GM12878 (cell line): ENCODE measurements at regions not wholly inside any gene's neighbourhood (a gene's known extent, or its start where the extent isn't known, plus 50 kb on each side); places are given as distances from the start of the nearest gene placed in this dataset.

Source experiments
- ATAC-seq: fragments of 200-7000 bp; cut with Tn5 transposase; 3 replicates; pipeline ENCODE4 v1.9.1; 2020; ENCODE audit warnings: mild to moderate bottlenecking, moderate library complexity
- BruUV-seq: library from RNA; stranded (reverse); fragments of 400-500 nt; replicated peaks from 2 replicates; lab custom pipeline; 2021; lab: Mats Ljungman, UMichigan
- CTCF ChIA-PET: fragments of 300-600 bp; sonication (Branson Sonifier 250); formaldehyde crosslinking; extraction: SDS; loops from one replicate; lab custom pipeline; 2021; ENCODE audit warnings: inconsistent platforms; lab: Yijun Ruan, JAX
- POLR2A ChIA-PET: fragments of 350-600 bp; formaldehyde crosslinking; extraction: SDS; loops from one replicate; lab custom pipeline; 2021; ENCODE audit warnings: inconsistent platforms; lab: Charles Lee
- RAD21 ChIA-PET: fragments of 300-600 bp; sonication (Branson Sonifier 250); formaldehyde crosslinking; loops from one replicate; lab custom pipeline; 2023; ENCODE audit warnings: antibody characterized with exemption; ENCODE audit not compliant: unreplicated experiment; lab: Charles Lee
- SMC1A ChIA-PET: fragments of 300-600 bp; sonication (Branson Sonifier 250); formaldehyde crosslinking; loops from one replicate; lab custom pipeline; 2023; ENCODE audit not compliant: unreplicated experiment, uncharacterized antibody; lab: Charles Lee
- DNase-seq: peaks from one replicate; pipeline ENCODE4 v3.0.0-alpha.2; 2011; ENCODE audit warnings: low read depth, low spot score
- FAIRE-seq: peaks from 3 replicates; lab custom pipeline; 2011; peaks lifted over from hg19 to GRCh38; lab: Jason Lieb, UNC
- H2AFZ ChIP-seq: 2 replicates; pipeline ENCODE4 v1.6.0; 2011; ENCODE audit warnings: low read depth, low read length, control low read depth; ENCODE audit not compliant: control insufficient read depth
- H3K27ac ChIP-seq: 2 replicates; pipeline ENCODE4 v1.5.1; 2011; ENCODE audit warnings: control low read depth; ENCODE audit not compliant: control insufficient read depth, insufficient read depth
- H3K27me3 ChIP-seq, 2 experiments: replicated peaks in 1 of 2; 2 replicates each; pipeline versions ENCODE4 v1.6.0 to v1.6.1; 2011; ENCODE audit warnings: low read length in 1 of 2; ENCODE audit not compliant: control insufficient read depth in 2 of 2, insufficient read depth in 2 of 2
- H3K36me3 ChIP-seq, 2 experiments: 2 replicates each; pipeline ENCODE4 v1.5.1; 2011; ENCODE audit warnings: low read length in 1 of 2; ENCODE audit not compliant: control insufficient read depth in 2 of 2, insufficient read depth in 2 of 2
- H3K4me1 ChIP-seq: 2 replicates; pipeline ENCODE4 v1.6.1; 2011; ENCODE audit warnings: mild to moderate bottlenecking, low read length, moderate library complexity, mixed read lengths; ENCODE audit not compliant: control insufficient read depth, insufficient read depth
- H3K4me2 ChIP-seq: 2 replicates; pipeline ENCODE4 v1.6.0; 2011; ENCODE audit warnings: control low read depth; ENCODE audit not compliant: control insufficient read depth, insufficient read depth
- H3K4me3 ChIP-seq: fragments of 200-600 bp; sonication (generic); 2 replicates; pipeline ENCODE4 v1.5.1; 2016
- H3K79me2 ChIP-seq: 2 replicates; pipeline ENCODE4 v1.6.0; 2011; ENCODE audit warnings: low read length; ENCODE audit not compliant: control insufficient read depth, insufficient read depth
- H3K9ac ChIP-seq: 2 replicates; pipeline ENCODE4 v1.8.0; 2011; ENCODE audit warnings: low read length, control low read depth, mixed read lengths; ENCODE audit not compliant: control insufficient read depth, insufficient read depth
- H3K9me3 ChIP-seq: replicated peaks from 3 replicates; pipeline ENCODE4 v1.5.1; 2011; ENCODE audit warnings: mild to moderate bottlenecking, low read length; ENCODE audit not compliant: control insufficient read depth, insufficient read depth
- H4K20me1 ChIP-seq: 2 replicates; pipeline ENCODE4 v1.6.0; 2011; ENCODE audit not compliant: control insufficient read depth, insufficient read depth
- BACH1 ChIP-seq: fragments of 450-650 bp; IDR thresholded peaks from 2 replicates; pipeline ENCODE4 v1.6.1; 2017; ENCODE audit warnings: mild to moderate bottlenecking, borderline replicate concordance
- CREB1 ChIP-seq: IDR thresholded peaks from 2 replicates; pipeline ENCODE4 v1.6.1; 2012; ENCODE audit warnings: low read depth, mild to moderate bottlenecking, inconsistent platforms
- HDAC2 ChIP-seq: fragments of 200-600 bp; sonication (generic); IDR thresholded peaks from 2 replicates; pipeline ENCODE4 v1.6.1; 2017
- KAT2A ChIP-seq: conservative IDR thresholded peaks from 2 replicates; pipeline ENCODE4 v1.6.1; 2011; ENCODE audit warnings: low read depth, low read length; ENCODE audit not compliant: control insufficient read depth
- SIN3A ChIP-seq: IDR thresholded peaks from 2 replicates; pipeline ENCODE4 v1.6.1; 2012; ENCODE audit warnings: low read depth, low read length, improper control_type of control experiment
- SUPT20H ChIP-seq: IDR thresholded peaks from 2 replicates; pipeline ENCODE4 v1.6.1; 2011; ENCODE audit warnings: low read depth, mild to moderate bottlenecking, low read length, moderate library complexity, borderline replicate concordance; ENCODE audit not compliant: control insufficient read depth
- TBL1XR1 ChIP-seq: IDR thresholded peaks from 2 replicates; pipeline ENCODE4 v1.6.1; 2012; ENCODE audit warnings: low read depth, low read length, improper control_type of control experiment
- TCF12 ChIP-seq: IDR thresholded peaks from 2 replicates; pipeline ENCODE4 v1.6.1; 2011; ENCODE audit warnings: low read depth, mild to moderate bottlenecking, low read length
- ZNF207 ChIP-seq: fragments of 450-650 bp; IDR thresholded peaks from 2 replicates; pipeline ENCODE4 v1.6.1; 2014; ENCODE audit warnings: antibody characterized with exemption, mild to moderate bottlenecking, borderline replicate concordance
- WGBS: methylation state at CpG from one replicate; pipeline ENCODE4 v1.1.6; 2016; ENCODE audit warnings: low lambda C conversion rate; ENCODE audit not compliant: insufficient replicate concordance, insufficient coverage; ENCODE audit errors: missing lambda C conversion rate; 5-methylcytosine and 5-hydroxymethylcytosine counted together
- in situ Hi-C: fragments of 300-500 bp; cut with MboI; formaldehyde crosslinking; loops from 9 replicates; pipeline ENCODE4 v1.14.3; 2018; ENCODE audit warnings: mixed read lengths
- intact Hi-C: fragments of 100-400 bp; cut with micrococcal nuclease; formaldehyde crosslinking; loops from one replicate; pipeline ENCODE4 v1.14.2; 2022; ENCODE audit not compliant: unreplicated experiment
- TF ChIP-seq, protein P1 (sequence below): IDR thresholded peaks from 2 replicates; pipeline ENCODE4 v1.6.1; 2012; ENCODE audit warnings: low read depth, low read length, improper control_type of control experiment
- TF ChIP-seq, protein P2 (sequence below): IDR thresholded peaks from 2 replicates; pipeline ENCODE4 v1.6.1; 2012; ENCODE audit warnings: improper control_type of control experiment, low read depth, low read length; ENCODE audit not compliant: insufficient replicate concordance

DNA sequence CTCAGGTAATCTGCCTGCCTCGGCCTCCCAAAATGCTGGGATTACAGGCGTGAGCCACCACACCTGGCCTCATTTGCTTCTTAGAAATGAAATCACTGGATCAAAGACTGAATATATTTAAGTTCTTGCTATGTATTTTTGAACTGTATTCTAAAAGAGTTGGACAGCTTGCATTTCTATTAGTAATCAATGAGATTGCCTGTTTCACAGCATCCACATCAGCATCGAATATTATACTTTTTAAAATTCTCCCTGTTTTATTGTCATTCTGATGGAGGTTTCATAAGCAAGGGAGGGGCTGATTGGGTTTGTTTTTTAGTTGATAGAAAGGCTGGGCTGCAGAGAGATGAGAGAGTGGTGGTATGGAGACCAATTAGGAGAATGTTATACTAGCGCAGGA is 68.7 kb upstream of the CREB3L1 start:
- no peak overlapping the region for H3K4me2 ChIP-seq
- H4K20me1 ChIP-seq: no peaks in the 10 kb centered on the region
- intact Hi-C loops (no loop called here), in situ Hi-C loops (no loop called here)
- CTCF ChIA-PET: interaction anchor here (1.3 kb wide), 1 partner anchor 106 kb away, joined by 3 read pairs; no protein-coding TSS in a partner anchor
- 48% methylated on average over 4 of the region's 4 CpGs for WGBS
- H3K9me3 ChIP-seq: no peaks in the 10 kb centered on the region; the same call in 2 of the 3 replicates
- no TSS peak for BruUV-seq
- no peak overlapping the region for H3K9ac ChIP-seq
- no peaks in the 10 kb centered on the region for H3K36me3 ChIP-seq
- no peaks in the 10 kb centered on the region; a peak in 1 of 4 replicates for H3K27me3 ChIP-seq
- no peak for DNase-seq
- H3K79me2 ChIP-seq: no peaks in the 10 kb centered on the region
- RAD21 ChIA-PET: no interaction called here
- no peak for ATAC-seq
- no peak overlapping the region for H3K27ac ChIP-seq
- SMC1A ChIA-PET: interaction anchor here (1.0 kb wide), 1 partner anchor 13 kb away, joined by 3 read pairs; no protein-coding TSS in a partner anchor
- peaks cover 5% of the 10 kb centered on the region; the same call in 1 of the 2 replicates for H3K4me1 ChIP-seq
- H3K4me3 ChIP-seq: no peak overlapping the region
- TF ChIP-seq, protein P1, sequence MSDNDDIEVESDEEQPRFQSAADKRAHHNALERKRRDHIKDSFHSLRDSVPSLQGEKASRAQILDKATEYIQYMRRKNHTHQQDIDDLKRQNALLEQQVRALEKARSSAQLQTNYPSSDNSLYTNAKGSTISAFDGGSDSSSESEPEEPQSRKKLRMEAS: no peak
- TF ChIP-seq CREB1: no peak
- TF ChIP-seq ZNF207: no peak
- no peak for TF ChIP-seq SUPT20H
- TF ChIP-seq SIN3A: no peak
- TF ChIP-seq TBL1XR1: no peak
- no peak for TF ChIP-seq HDAC2
- no peak for TF ChIP-seq KAT2A
- TF ChIP-seq BACH1: no peak
- no peak for FAIRE-seq
- H2AFZ ChIP-seq: no peak overlapping the region
- POLR2A ChIA-PET: no interaction called here

DNA sequence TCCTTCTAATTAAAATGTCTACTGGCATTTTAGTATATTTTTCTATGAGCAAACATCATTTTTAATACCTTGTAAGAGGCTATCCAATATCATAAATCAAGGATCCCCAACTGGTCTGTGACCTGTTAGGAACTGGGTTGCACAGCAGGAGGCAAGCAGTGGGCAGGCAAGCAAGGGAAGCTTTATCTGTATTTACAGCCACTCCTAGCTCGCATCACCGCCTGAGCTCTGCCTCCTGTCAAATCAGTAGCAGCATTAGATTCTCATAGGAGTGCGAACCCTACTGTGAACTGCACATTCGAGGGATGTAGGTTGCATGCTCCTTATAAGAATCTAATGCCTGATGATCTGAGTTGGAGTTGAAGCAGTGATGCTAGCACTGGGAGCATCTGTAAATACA is 70.2 kb upstream of the CREB3L1 start:
- no peak for DNase-seq

More for the DNA sequence above, 70.2 kb upstream of the CREB3L1 start:
- peaks cover 5% of the 10 kb centered on the region; the same call in 1 of the 2 replicates for H3K4me1 ChIP-seq
- H3K4me2 ChIP-seq: no peak overlapping the region
- ATAC-seq: no peak
- H3K79me2 ChIP-seq: no peaks in the 10 kb centered on the region
- H3K27me3 ChIP-seq: no peaks in the 10 kb centered on the region
- no peaks in the 10 kb centered on the region; the same call in 2 of the 3 replicates for H3K9me3 ChIP-seq
- SMC1A ChIA-PET: interaction anchor here (1.3 kb wide), 1 partner anchor 9 kb away, joined by 3 read pairs; no protein-coding TSS in a partner anchor
- intact Hi-C loops (no loop called here), in situ Hi-C loops (no loop called here)
- H3K9ac ChIP-seq: no peak overlapping the region
- 28% methylated on average over 4 of the region's 4 CpGs for WGBS
- BruUV-seq: no TSS peak
- no peak overlapping the region for H3K27ac ChIP-seq
- H4K20me1 ChIP-seq: no peaks in the 10 kb centered on the region
- TF ChIP-seq TCF12: no peak
- TF ChIP-seq, protein P2, sequence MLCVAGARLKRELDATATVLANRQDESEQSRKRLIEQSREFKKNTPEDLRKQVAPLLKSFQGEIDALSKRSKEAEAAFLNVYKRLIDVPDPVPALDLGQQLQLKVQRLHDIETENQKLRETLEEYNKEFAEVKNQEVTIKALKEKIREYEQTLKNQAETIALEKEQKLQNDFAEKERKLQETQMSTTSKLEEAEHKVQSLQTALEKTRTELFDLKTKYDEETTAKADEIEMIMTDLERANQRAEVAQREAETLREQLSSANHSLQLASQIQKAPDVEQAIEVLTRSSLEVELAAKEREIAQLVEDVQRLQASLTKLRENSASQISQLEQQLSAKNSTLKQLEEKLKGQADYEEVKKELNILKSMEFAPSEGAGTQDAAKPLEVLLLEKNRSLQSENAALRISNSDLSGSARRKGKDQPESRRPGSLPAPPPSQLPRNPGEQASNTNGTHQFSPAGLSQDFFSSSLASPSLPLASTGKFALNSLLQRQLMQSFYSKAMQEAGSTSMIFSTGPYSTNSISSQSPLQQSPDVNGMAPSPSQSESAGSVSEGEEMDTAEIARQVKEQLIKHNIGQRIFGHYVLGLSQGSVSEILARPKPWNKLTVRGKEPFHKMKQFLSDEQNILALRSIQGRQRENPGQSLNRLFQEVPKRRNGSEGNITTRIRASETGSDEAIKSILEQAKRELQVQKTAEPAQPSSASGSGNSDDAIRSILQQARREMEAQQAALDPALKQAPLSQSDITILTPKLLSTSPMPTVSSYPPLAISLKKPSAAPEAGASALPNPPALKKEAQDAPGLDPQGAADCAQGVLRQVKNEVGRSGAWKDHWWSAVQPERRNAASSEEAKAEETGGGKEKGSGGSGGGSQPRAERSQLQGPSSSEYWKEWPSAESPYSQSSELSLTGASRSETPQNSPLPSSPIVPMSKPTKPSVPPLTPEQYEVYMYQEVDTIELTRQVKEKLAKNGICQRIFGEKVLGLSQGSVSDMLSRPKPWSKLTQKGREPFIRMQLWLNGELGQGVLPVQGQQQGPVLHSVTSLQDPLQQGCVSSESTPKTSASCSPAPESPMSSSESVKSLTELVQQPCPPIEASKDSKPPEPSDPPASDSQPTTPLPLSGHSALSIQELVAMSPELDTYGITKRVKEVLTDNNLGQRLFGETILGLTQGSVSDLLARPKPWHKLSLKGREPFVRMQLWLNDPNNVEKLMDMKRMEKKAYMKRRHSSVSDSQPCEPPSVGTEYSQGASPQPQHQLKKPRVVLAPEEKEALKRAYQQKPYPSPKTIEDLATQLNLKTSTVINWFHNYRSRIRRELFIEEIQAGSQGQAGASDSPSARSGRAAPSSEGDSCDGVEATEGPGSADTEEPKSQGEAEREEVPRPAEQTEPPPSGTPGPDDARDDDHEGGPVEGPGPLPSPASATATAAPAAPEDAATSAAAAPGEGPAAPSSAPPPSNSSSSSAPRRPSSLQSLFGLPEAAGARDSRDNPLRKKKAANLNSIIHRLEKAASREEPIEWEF: no peak
- POLR2A ChIA-PET: no interaction called here
- FAIRE-seq: no peak
- RAD21 ChIA-PET: no interaction called here
- no peak overlapping the region for H2AFZ ChIP-seq
- H3K36me3 ChIP-seq: no peaks in the 10 kb centered on the region
- no peak overlapping the region for H3K4me3 ChIP-seq
- CTCF ChIA-PET: no interaction called here
